OCI-LY3 (cell line): ENCODE measurements at regions not wholly inside any gene's neighbourhood (a gene's known extent, or its start where the extent isn't known, plus 50 kb on each side); places are given as distances from the start of the nearest gene placed in this dataset.

ENCODE experiments used
- H2AFZ ChIP-seq: fragments of 200-600, 300-600 bp; shearing (Covaris generic); 2 replicates; pipeline ENCODE4 v1.6.0; 2014; ENCODE audit warnings: antibody characterized with exemption, low read depth, low read length
- H3K27ac ChIP-seq: fragments of 200-600, 300-600 bp; sonication (generic); 2 replicates; pipeline ENCODE4 v1.5.1; 2014; ENCODE audit warnings: mild to moderate bottlenecking, low read length, moderate library complexity, mixed read lengths
- H3K27me3 ChIP-seq: fragments of 200-600, 300-600 bp; sonication (generic); 2 replicates; pipeline ENCODE4 v1.6.1; 2014; ENCODE audit warnings: low read depth, low read length, mixed read lengths
- H3K36me3 ChIP-seq: fragments of 200-600, 300-600 bp; sonication (generic); replicated peaks from 2 replicates; pipeline ENCODE3; 2014; ENCODE audit warnings: low read depth, low read length, mixed read lengths
- H3K4me1 ChIP-seq: fragments of 300-600, 200-600 bp; sonication (generic); 2 replicates; pipeline ENCODE4 v1.6.1; 2014; ENCODE audit warnings: low read length, mixed read lengths
- H3K4me2 ChIP-seq: fragments of 200-600, 300-600 bp; sonication (generic); 2 replicates; pipeline ENCODE4 v1.6.1; 2014; ENCODE audit warnings: low read length, mixed read lengths
- H3K4me3 ChIP-seq: fragments of 300-600, 200-600 bp; sonication (generic); 2 replicates; pipeline ENCODE4 v1.5.1; 2014; ENCODE audit warnings: antibody characterized with exemption, mild to moderate bottlenecking, low read length, moderate library complexity
- H3K79me2 ChIP-seq: fragments of 300-600, 200-600 bp; shearing (Covaris generic); 2 replicates; pipeline ENCODE4 v1.6.1; 2014; ENCODE audit warnings: mild to moderate bottlenecking, low read length, mixed read lengths
- H3K9ac ChIP-seq: fragments of 300-600, 200-600 bp; shearing (Covaris generic); 2 replicates; pipeline ENCODE4 v1.6.0; 2014; ENCODE audit warnings: mild to moderate bottlenecking, low read length, moderate library complexity
- H3K9me3 ChIP-seq: fragments of 200-600, 300-600 bp; shearing (Covaris generic); 2 replicates; pipeline ENCODE4 v1.6.1; 2014; ENCODE audit warnings: low read length, mixed read lengths; ENCODE audit not compliant: insufficient read depth
- H4K20me1 ChIP-seq: fragments of 200-600, 300-600 bp; sonication (generic); 2 replicates; pipeline ENCODE4 v1.6.1; 2016; ENCODE audit warnings: low read length, mixed read lengths; ENCODE audit not compliant: insufficient read depth
- CTCF ChIP-seq: fragments of 200-600, 300-600 bp; sonication (generic); IDR thresholded peaks from 2 replicates; pipeline ENCODE4 v1.5.1; 2014; ENCODE audit warnings: antibody characterized with exemption, low read length, low read depth
- EZH2phosphoT487 ChIP-seq: fragments of 200-600 bp; shearing (Covaris generic); IDR thresholded peaks from 2 replicates; pipeline ENCODE4 v1.6.1; 2018; ENCODE audit warnings: antibody characterized with exemption, mixed run types, low read depth

- no peak overlapping the region for H3K4me3 ChIP-seq
- no peak overlapping the region for H3K4me2 ChIP-seq
- H3K9me3 ChIP-seq: no peaks in the 10 kb centered on the region
- no peaks in the 10 kb centered on the region for H3K4me1 ChIP-seq
- no peaks in the 10 kb centered on the region for H3K36me3 ChIP-seq
- no peak overlapping the region for H3K9ac ChIP-seq
- H3K79me2 ChIP-seq: no peaks in the 10 kb centered on the region
- no peaks in the 10 kb centered on the region for H4K20me1 ChIP-seq
- H3K27me3 ChIP-seq: no peaks in the 10 kb centered on the region
- H2AFZ ChIP-seq: no peak overlapping the region
- TF ChIP-seq EZH2phosphoT487 (no peak), CTCF (no peak)
- H3K27ac ChIP-seq: no peak overlapping the region
Measured at GRCh38 chr3:182116386-182116785, 404.7 kb downstream of the SOX2 start.

GRCh38 chr3:182117131-182117530, 405.4 kb downstream of the SOX2 start:
- Histone ChIP-seq H3K4me1 (no peaks in the 10 kb centered on the region), H2AFZ (no peak overlapping the region), H3K36me3 (no peaks in the 10 kb centered on the region), H3K27me3 (no peaks in the 10 kb centered on the region), H3K9ac (no peak overlapping the region), H3K27ac (no peak overlapping the region), H3K4me3 (no peak overlapping the region), H3K79me2 (no peaks in the 10 kb centered on the region), H3K4me2 (no peak overlapping the region), H3K9me3 (no peaks in the 10 kb centered on the region), H4K20me1 (no peaks in the 10 kb centered on the region)
- no peak for TF ChIP-seq EZH2phosphoT487
- no peak for TF ChIP-seq CTCF

- Histone ChIP-seq H3K79me2 (no peaks in the 10 kb centered on the region), H4K20me1 (no peaks in the 10 kb centered on the region), H3K27me3 (no peaks in the 10 kb centered on the region), H3K9ac (no peak overlapping the region), H2AFZ (no peak overlapping the region), H3K9me3 (no peaks in the 10 kb centered on the region), H3K4me3 (no peak overlapping the region), H3K36me3 (no peaks in the 10 kb centered on the region), H3K4me1 (no peaks in the 10 kb centered on the region), H3K27ac (no peak overlapping the region), H3K4me2 (no peak overlapping the region)
- TF ChIP-seq EZH2phosphoT487 (no peak), CTCF (no peak)
Measured at GRCh38 chr3:182117583-182117982, 405.9 kb downstream of the SOX2 start.

- Histone ChIP-seq H3K4me3 (no peak overlapping the region), H3K27me3 (no peaks in the 10 kb centered on the region), H3K36me3 (no peaks in the 10 kb centered on the region), H3K79me2 (no peaks in the 10 kb centered on the region), H3K27ac (no peak overlapping the region), H3K4me1 (no peaks in the 10 kb centered on the region), H2AFZ (no peak overlapping the region), H3K9ac (no peak overlapping the region), H3K9me3 (no peaks in the 10 kb centered on the region), H3K4me2 (no peak overlapping the region), H4K20me1 (no peaks in the 10 kb centered on the region)
- TF ChIP-seq EZH2phosphoT487 (no peak), CTCF (no peak)
Measured at GRCh38 chr3:182118066-182118465, 406.3 kb downstream of the SOX2 start.
